CD14-positive monocyte (primary cell): ENCODE measurements at regions not wholly inside any gene's neighbourhood (a gene's known extent, or its start where the extent isn't known, plus 50 kb on each side); places are given as distances from the start of the nearest gene placed in this dataset.

Source experiments
- DNase-seq, 3 donors: peaks; one replicate each; pipeline ENCODE4 v3.0.0-alpha.2; 2011 to 2022
- H2AFZ ChIP-seq: 2 replicates; pipeline ENCODE4 v1.6.0; 2012; ENCODE audit warnings: mild to moderate bottlenecking, low read depth, low read length, inconsistent platforms; ENCODE audit not compliant: insufficient read depth, poor library complexity, severe bottlenecking
- H3K27ac ChIP-seq, 2 donors: 1 replicate in 1 of 2; 2 replicates in 1 of 2; pipeline ENCODE4 v1.5.1; 2012 to 2013; ENCODE audit warnings: low read length in 2 of 2, control low read depth in 1 of 2, inconsistent platforms in 1 of 2, low read depth in 1 of 2, mild to moderate bottlenecking in 1 of 2
- H3K27me3 ChIP-seq, 2 donors: one replicate each; pipeline versions ENCODE4 v1.6.0 to v1.6.1; 2011 to 2013; ENCODE audit warnings: low read length in 2 of 2; ENCODE audit not compliant: control insufficient read depth in 2 of 2, insufficient read depth in 2 of 2
- H3K36me3 ChIP-seq, 2 donors: replicated peaks in 1 of 2; 1 replicate in 1 of 2; 2 replicates in 1 of 2; pipeline versions ENCODE4 v1.5.1 to v1.6.1; 2012 to 2013; ENCODE audit warnings: low read length in 2 of 2, control low read depth in 1 of 2, inconsistent platforms in 1 of 2, mild to moderate bottlenecking in 1 of 2; ENCODE audit not compliant: insufficient read depth in 2 of 2, control insufficient read depth in 1 of 2
- H3K4me1 ChIP-seq, 2 donors: 1 replicate in 1 of 2; 2 replicates in 1 of 2; pipeline versions ENCODE4 v1.5.1 to v1.6.1; 2012 to 2013; ENCODE audit warnings: low read length in 2 of 2, control low read depth in 1 of 2, inconsistent platforms in 1 of 2, mild to moderate bottlenecking in 1 of 2, moderate library complexity in 1 of 2; ENCODE audit not compliant: insufficient read depth in 2 of 2, control insufficient read depth in 1 of 2
- H3K4me2 ChIP-seq: replicated peaks from 2 replicates; pipeline ENCODE3; 2012; ENCODE audit warnings: low read length, moderate library complexity, mild to moderate bottlenecking; ENCODE audit not compliant: poor library complexity, severe bottlenecking; ENCODE audit errors: extremely low read depth
- H3K4me3 ChIP-seq, 3 experiments: fragments of 200-600 bp in 1 of 3; sonication (generic) in 1 of 3; replicated peaks in 1 of 3; 1 replicate in 2 of 3; 2 replicates in 1 of 3; pipeline ENCODE4 v1.5.1; 2011 to 2013; ENCODE audit warnings: low read length in 3 of 3, mild to moderate bottlenecking in 3 of 3, control low read depth in 2 of 3, low read depth in 2 of 3, inconsistent platforms in 1 of 3, moderate library complexity in 1 of 3
- H3K79me2 ChIP-seq: 2 replicates; pipeline ENCODE4 v1.6.0; 2012; ENCODE audit warnings: mild to moderate bottlenecking, control low read depth, inconsistent platforms, low read length, moderate library complexity; ENCODE audit not compliant: insufficient read depth
- H3K9ac ChIP-seq: 2 replicates; pipeline ENCODE4 v1.6.0; 2017; ENCODE audit warnings: low read length, mild to moderate bottlenecking; ENCODE audit not compliant: insufficient read depth, poor library complexity, severe bottlenecking
- H3K9me3 ChIP-seq, 2 donors: replicated peaks in 1 of 2; 1 replicate in 1 of 2; 2 replicates in 1 of 2; pipeline versions ENCODE4 v1.5.1 to v1.6.1; 2012 to 2013; ENCODE audit warnings: low read length in 2 of 2, control low read depth in 1 of 2; ENCODE audit not compliant: control insufficient read depth in 1 of 2, insufficient read depth in 1 of 2
- H4K20me1 ChIP-seq: 2 replicates; pipeline ENCODE4 v1.6.0; 2012; ENCODE audit warnings: mild to moderate bottlenecking, low read length, control low read depth, moderate library complexity; ENCODE audit not compliant: insufficient read depth
- H3K27ac Mint-ChIP-seq, 7 donors: one replicate each; pipeline ENCODE4 v1.8.0; 2020; ENCODE audit warnings: mild to moderate bottlenecking in 7 of 7, mixed read lengths in 7 of 7, moderate library complexity in 6 of 7, inconsistent platforms in 2 of 7
- H3K27me3 Mint-ChIP-seq, 3 donors: one replicate each; pipeline ENCODE4 v1.8.0; 2021 to 2022; ENCODE audit warnings: low read depth in 3 of 3, mild to moderate bottlenecking in 3 of 3, mixed read lengths in 3 of 3, moderate library complexity in 3 of 3, inconsistent platforms in 1 of 3
- H3K36me3 Mint-ChIP-seq, 2 donors: one replicate each; pipeline ENCODE4 v1.8.0; 2020; ENCODE audit warnings: mixed read lengths in 2 of 2, inconsistent platforms in 1 of 2, mild to moderate bottlenecking in 1 of 2
- H3K4me1 Mint-ChIP-seq: one replicate; pipeline ENCODE4 v1.8.0; 2020; ENCODE audit warnings: mild to moderate bottlenecking, mixed read lengths
- H3K4me3 Mint-ChIP-seq, 2 donors: one replicate each; pipeline ENCODE4 v1.8.0; 2020; ENCODE audit warnings: mild to moderate bottlenecking in 2 of 2, mixed read lengths in 2 of 2, moderate library complexity in 1 of 2
- H3K9me3 Mint-ChIP-seq, 7 donors: one replicate each; pipeline ENCODE4 v1.8.0; 2020 to 2022; ENCODE audit warnings: mixed read lengths in 7 of 7, mild to moderate bottlenecking in 6 of 7, moderate library complexity in 6 of 7, inconsistent platforms in 2 of 7
- CTCF ChIP-seq: fragments of 200-600 bp; IDR thresholded peaks from one replicate; pipeline ENCODE4 v1.8.0; 2022; ENCODE audit warnings: antibody characterized with exemption, mild to moderate bottlenecking
- WGBS: methylation state at CpG from one replicate; pipeline ENCODE4 v1.1.5; 2013; ENCODE audit warnings: missing lambda C conversion rate; ENCODE audit not compliant: insufficient coverage; 5-methylcytosine and 5-hydroxymethylcytosine counted together
- intact Hi-C, 2 donors: fragments of 100-400 bp; cut with micrococcal nuclease; formaldehyde crosslinking; loops; one replicate each; pipeline versions ENCODE4 v1.15.0 to v1.15.1; 2023

DNA sequence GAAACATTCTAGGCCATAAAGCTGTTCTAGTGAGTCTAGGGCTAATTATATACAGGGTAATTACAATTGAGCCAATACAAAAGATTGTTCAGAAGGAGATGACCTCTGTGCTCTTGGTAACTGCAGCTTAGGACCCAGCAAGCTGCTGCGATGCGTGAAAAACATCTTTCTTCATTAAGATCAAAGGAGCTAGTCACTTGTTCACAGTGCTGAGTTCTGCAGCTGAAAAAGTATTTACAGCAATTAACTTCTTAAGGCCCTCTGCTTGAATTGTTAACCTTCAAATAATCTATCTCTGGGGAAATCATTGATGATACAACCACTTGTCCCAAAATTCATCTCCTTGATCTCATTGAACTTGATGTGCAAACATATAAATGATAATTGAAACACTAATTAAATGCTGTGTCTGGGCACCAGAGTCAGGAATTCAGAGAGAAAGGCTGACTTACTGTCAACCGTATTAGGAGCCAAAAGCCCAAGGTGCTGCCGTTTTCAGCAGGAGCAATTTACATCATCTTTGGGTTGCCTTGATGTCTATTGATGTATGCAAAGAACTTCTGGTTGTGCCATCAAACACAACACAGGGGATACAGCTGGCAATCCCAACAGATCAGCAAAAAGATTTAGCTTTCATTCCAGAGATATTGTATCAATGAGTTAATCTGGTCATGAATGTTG, 213.0 kb downstream of the NECTIN3 start:
- Mint-ChIP-seq H3K36me3 (no peaks in the 10 kb centered on the region), H3K9me3 (peaks cover 0 to 3% (median 1%) of the 10 kb centered on the region in 7 donors), H3K4me3 (no peak overlapping the region), H3K27ac (no peak overlapping the region), H3K27me3 (no peaks in the 10 kb centered on the region), H3K4me1 (no peaks in the 10 kb centered on the region)
- no peak for DNase-seq
- Histone ChIP-seq H2AFZ (no peak overlapping the region), H3K9me3 (no peaks in the 10 kb centered on the region), H3K4me2 (no peak overlapping the region), H3K27ac (no peak overlapping the region), H3K9ac (no peak overlapping the region), H3K4me1 (no peaks in the 10 kb centered on the region), H3K79me2 (no peaks in the 10 kb centered on the region), H4K20me1 (no peaks in the 10 kb centered on the region), H3K36me3 (no peaks in the 10 kb centered on the region), H3K27me3 (no peaks in the 10 kb centered on the region), H3K4me3 (no peak overlapping the region)
- WGBS: 100% methylated on average over 1 of the region's 4 CpGs
- intact Hi-C loops: no loop called here
- TF ChIP-seq CTCF: no peak

DNA sequence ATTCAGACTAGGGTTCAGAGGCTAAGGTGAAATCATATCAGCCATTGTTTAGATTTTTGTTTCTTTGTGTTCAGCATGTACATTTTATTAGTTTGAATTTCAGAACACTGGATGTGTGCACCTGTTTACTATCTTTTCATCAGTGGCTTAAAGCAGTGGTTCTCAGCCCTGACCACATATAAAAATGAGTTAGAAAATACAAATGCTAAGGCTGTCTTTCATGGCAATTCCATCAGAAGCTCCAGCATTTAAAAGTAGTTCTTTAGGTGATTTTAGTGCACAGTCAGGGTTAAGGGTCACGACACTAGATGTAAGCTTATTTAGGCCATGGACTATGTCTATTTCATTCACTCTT, 213.5 kb downstream of the NECTIN3 start:
- Mint-ChIP-seq H3K9me3 (peaks cover 0 to 2% (median 1%) of the 10 kb centered on the region in 7 donors), H3K36me3 (no peaks in the 10 kb centered on the region), H3K27me3 (no peaks in the 10 kb centered on the region), H3K4me3 (no peak overlapping the region), H3K4me1 (no peaks in the 10 kb centered on the region), H3K27ac (no peak overlapping the region)
- H3K9me3 ChIP-seq: no peaks in the 10 kb centered on the region
- no peak for TF ChIP-seq CTCF
- no peak overlapping the region for H2AFZ ChIP-seq
- H3K4me1 ChIP-seq: no peaks in the 10 kb centered on the region
- H4K20me1 ChIP-seq: no peaks in the 10 kb centered on the region
- intact Hi-C loops: no loop called here
- H3K9ac ChIP-seq: no peak overlapping the region
- H3K4me2 ChIP-seq: no peak overlapping the region
- no peaks in the 10 kb centered on the region for H3K27me3 ChIP-seq
- no peak overlapping the region for H3K27ac ChIP-seq
- no CpG with 5 or more reads among the region's 1 CpG for WGBS
- no peaks in the 10 kb centered on the region for H3K79me2 ChIP-seq
- H3K4me3 ChIP-seq: no peak overlapping the region
- H3K36me3 ChIP-seq: no peaks in the 10 kb centered on the region
- no peak for DNase-seq
